Neural cell (in vitro differentiated cells): ENCODE measurements at regions not wholly inside any gene's neighbourhood (a gene's known extent, or its start where the extent isn't known, plus 50 kb on each side); places are given as distances from the start of the nearest gene placed in this dataset.

ENCODE experiments used
- H2AFZ ChIP-seq: fragments of 200-600, 300-800 bp; sonication (generic), shearing (Covaris generic); 2 replicates; pipeline ENCODE4 v1.6.0; 2014; ENCODE audit warnings: low read depth, mild to moderate bottlenecking, antibody characterized with exemption, low read length, moderate library complexity
- H3F3A ChIP-seq: fragments of 200-600 bp; shearing (Covaris generic); 2 replicates; pipeline ENCODE4 v1.6.1; 2016; ENCODE audit warnings: mild to moderate bottlenecking, moderate library complexity, mixed read lengths, antibody characterized with exemption, low read length; ENCODE audit not compliant: insufficient read depth, poor library complexity, severe bottlenecking
- H3K27ac ChIP-seq: fragments of 200-600, 300-800 bp; sonication (generic), shearing (Covaris generic); 2 replicates; pipeline ENCODE4 v1.5.1; 2014; ENCODE audit warnings: mild to moderate bottlenecking, low read length, moderate library complexity
- H3K27me3 ChIP-seq: fragments of 300-800, 200-600 bp; sonication (generic), shearing (Covaris generic); 2 replicates; pipeline ENCODE4 v1.6.0; 2014; ENCODE audit warnings: mild to moderate bottlenecking, low read depth, low read length, moderate library complexity; ENCODE audit not compliant: insufficient read depth
- H3K36me3 ChIP-seq: fragments of 300-800, 200-600 bp; sonication (generic), shearing (Covaris generic); 2 replicates; pipeline ENCODE4 v1.5.1; 2014; ENCODE audit warnings: mild to moderate bottlenecking, antibody characterized with exemption, low read length, moderate library complexity; ENCODE audit not compliant: insufficient read depth
- H3K4me2 ChIP-seq: fragments of 300-800, 200-600 bp; sonication (generic), shearing (Covaris generic); 2 replicates; pipeline ENCODE4 v1.6.0; 2014; ENCODE audit warnings: mild to moderate bottlenecking, low read length
- H3K4me3 ChIP-seq: fragments of 300-800, 200-600 bp; sonication (generic), shearing (Covaris generic); 2 replicates; pipeline ENCODE4 v1.5.1; 2014; ENCODE audit warnings: mild to moderate bottlenecking, low read length, moderate library complexity
- H3K79me2 ChIP-seq: fragments of 200-600 bp; shearing (Covaris generic); replicated peaks from 2 replicates; pipeline ENCODE4 v1.6.0; 2014; ENCODE audit warnings: mild to moderate bottlenecking, low read length, moderate library complexity; ENCODE audit not compliant: insufficient read depth
- H3K9ac ChIP-seq: fragments of 300-800, 200-600 bp; sonication (generic), shearing (Covaris generic); 2 replicates; pipeline ENCODE4 v1.6.1; 2016; ENCODE audit warnings: mild to moderate bottlenecking, low read length, mixed read lengths
- H3K9me2 ChIP-seq: fragments of 200-600 bp; shearing (Covaris generic); 2 replicates; pipeline ENCODE4 v1.6.1; 2016; ENCODE audit warnings: mild to moderate bottlenecking, low read length, mixed read lengths; ENCODE audit not compliant: insufficient read depth
- H3K9me3 ChIP-seq: fragments of 200-600, 300-800 bp; sonication (generic), shearing (Covaris generic); 2 replicates; pipeline ENCODE4 v1.6.1; 2016; ENCODE audit warnings: mild to moderate bottlenecking, mixed run types, low read length, moderate library complexity, mixed read lengths
- H4K20me1 ChIP-seq: fragments of 200-600 bp; shearing (Covaris generic); 2 replicates; pipeline ENCODE4 v1.6.1; 2016; ENCODE audit warnings: mild to moderate bottlenecking, mixed run types; ENCODE audit not compliant: insufficient read depth
- CTCF ChIP-seq: fragments of 450-650 bp; IDR thresholded peaks from 2 replicates; pipeline ENCODE4 v1.5.1; 2014; ENCODE audit warnings: antibody characterized with exemption, mild to moderate bottlenecking, moderate library complexity; ENCODE audit not compliant: poor library complexity, severe bottlenecking
- EP300 ChIP-seq: fragments of 450-650 bp; conservative IDR thresholded peaks from 2 replicates; pipeline ENCODE4 v1.6.1; 2014; ENCODE audit warnings: antibody characterized with exemption, mild to moderate bottlenecking, moderate library complexity; ENCODE audit not compliant: poor library complexity, severe bottlenecking
- EZH2 ChIP-seq: fragments of 200-600, 300-800 bp; shearing (Covaris generic), sonication (generic); IDR thresholded peaks from 2 replicates; pipeline ENCODE4 v1.6.1; 2014; ENCODE audit warnings: antibody characterized with exemption, low read length, borderline replicate concordance, mild to moderate bottlenecking; ENCODE audit not compliant: insufficient read depth, poor library complexity, severe bottlenecking
- MXI1 ChIP-seq: fragments of 450-650 bp; conservative IDR thresholded peaks from 2 replicates; pipeline ENCODE4 v1.6.1; 2014; ENCODE audit warnings: antibody characterized with exemption, mild to moderate bottlenecking; ENCODE audit not compliant: poor library complexity, severe bottlenecking
- POLR2AphosphoS5 ChIP-seq: IDR thresholded peaks from 2 replicates; pipeline ENCODE4 v1.6.1; 2012
- RAD21 ChIP-seq: fragments of 450-650 bp; conservative IDR thresholded peaks from 2 replicates; pipeline ENCODE4 v1.6.1; 2014; ENCODE audit warnings: antibody characterized with exemption, mild to moderate bottlenecking, moderate library complexity
- REST ChIP-seq: IDR thresholded peaks from 2 replicates; pipeline ENCODE4 v1.6.1; 2012; ENCODE audit warnings: borderline replicate concordance
- SMC3 ChIP-seq: fragments of 450-650 bp; conservative IDR thresholded peaks from 2 replicates; pipeline ENCODE4 v1.6.1; 2014; ENCODE audit warnings: antibody characterized with exemption, mild to moderate bottlenecking, moderate library complexity; ENCODE audit not compliant: poor library complexity
- TAF1 ChIP-seq: IDR thresholded peaks from 2 replicates; pipeline ENCODE4 v1.6.1; 2012; ENCODE audit warnings: low read depth

GRCh38 chr9:13424872-13425271 lies 145.4 kb upstream of the MPDZ start:
- Histone ChIP-seq H3K9ac (no peak overlapping the region), H3K4me2 (no peak overlapping the region), H3F3A (no peaks in the 10 kb centered on the region), H3K9me3 (no peaks in the 10 kb centered on the region), H3K9me2 (no peaks in the 10 kb centered on the region), H4K20me1 (no peaks in the 10 kb centered on the region), H3K36me3 (no peaks in the 10 kb centered on the region), H3K4me3 (no peak overlapping the region), H3K27ac (no peak overlapping the region), H3K79me2 (no peaks in the 10 kb centered on the region), H3K27me3 (peaks cover 3% of the 10 kb centered on the region), H2AFZ (no peak overlapping the region)
- no peak for TF ChIP-seq EP300

GRCh38 chr9:13424204-13424603 lies 144.7 kb upstream of the MPDZ start:
- Histone ChIP-seq H3F3A (no peaks in the 10 kb centered on the region), H3K27me3 (peaks cover 3% of the 10 kb centered on the region), H3K79me2 (no peaks in the 10 kb centered on the region), H4K20me1 (no peaks in the 10 kb centered on the region), H3K9me3 (no peaks in the 10 kb centered on the region), H3K36me3 (no peaks in the 10 kb centered on the region), H3K27ac (no peak overlapping the region), H3K9ac (no peak overlapping the region), H3K9me2 (no peaks in the 10 kb centered on the region), H3K4me3 (no peak overlapping the region), H2AFZ (no peak overlapping the region), H3K4me2 (no peak overlapping the region)
- TF ChIP-seq EP300 (no peak), CTCF (no peak), RAD21 (no peak), EZH2 (no peak), REST (no peak), POLR2AphosphoS5 (no peak), TAF1 (no peak), MXI1 (no peak), SMC3 (no peak)

- Histone ChIP-seq H3K79me2 (no peaks in the 10 kb centered on the region), H3F3A (no peaks in the 10 kb centered on the region), H3K9me3 (no peaks in the 10 kb centered on the region), H3K36me3 (no peaks in the 10 kb centered on the region), H2AFZ (no peak overlapping the region), H3K4me3 (no peak overlapping the region), H3K4me2 (no peak overlapping the region), H3K9ac (no peak overlapping the region), H3K27ac (no peak overlapping the region), H3K27me3 (no peaks in the 10 kb centered on the region), H3K9me2 (no peaks in the 10 kb centered on the region), H4K20me1 (no peaks in the 10 kb centered on the region)
- TF ChIP-seq RAD21 (no peak), SMC3 (no peak)
Observed at GRCh38 chr9:13414349-13414748, 134.9 kb upstream of the MPDZ start.
